GM21515 (cell line): ENCODE measurements at regions not wholly inside any gene's neighbourhood (a gene's known extent, or its start where the extent isn't known, plus 50 kb on each side); places are given as distances from the start of the nearest gene placed in this dataset.
"Not testable (repeated sequence)": the region's sequence is repeated elsewhere in the genome, so short reads cannot be mapped to it uniquely, and the experiment has no call there.

Experiments used
- ATAC-seq: cut with Tn5 transposase; IDR thresholded peaks from one replicate; pipeline ENCODE4 v1.9.1; 2021; ENCODE audit not compliant: unreplicated experiment

- no peak for ATAC-seq
Measured at GRCh38 chrX:54615109-54615508, 85.1 kb downstream of the GNL3L start.

GRCh38 chrX:54633641-54634040 is 103.6 kb downstream of the GNL3L start:
- no peak for ATAC-seq

- no peak for ATAC-seq
Measured at GRCh38 chrX:54639018-54639345, 109.0 kb downstream of the GNL3L start.

GRCh38 chrX:54639346-54640102 is 109.5 kb downstream of the GNL3L start:
- peak; percentile 96 for ATAC-seq

GRCh38 chrX:54640103-54640690 is 110.2 kb downstream of the GNL3L start:
- ATAC-seq: no peak

- ATAC-seq: no peak
Measured at GRCh38 chrX:54640736-54641135, 110.7 kb downstream of the GNL3L start.

GRCh38 chrX:54641530-54641929 is 111.5 kb downstream of the GNL3L start:
- ATAC-seq: no peak

- ATAC-seq: not testable (repeated sequence)
Measured at GRCh38 chrX:54647607-54648006, 117.6 kb downstream of the GNL3L start.

- ATAC-seq: no peak
Measured at GRCh38 chrX:54659547-54659946, 129.5 kb downstream of the GNL3L start.

- no peak for ATAC-seq
Measured at GRCh38 chrX:54675762-54676161, 122.3 kb downstream of the ITIH6 start.

- no peak for ATAC-seq
Measured at GRCh38 chrX:54695231-54695630, 102.8 kb downstream of the ITIH6 start.

- peak; percentile 99 for ATAC-seq
Measured at GRCh38 chrX:54695816-54696487, 102.1 kb downstream of the ITIH6 start.
